ENCODE measurements at regions not wholly inside any gene's neighbourhood (a gene's known extent, or its start where the extent isn't known, plus 50 kb on each side); places are given as distances from the start of the nearest gene placed in this dataset.

GRCh38 chr3:102068327-102068726 lies 219.0 kb downstream of the NFKBIZ start:
- TF ChIP-seq POLR2AphosphoS5 (IDR thresholded peaks at IDR 0.05): no peak
- TF ChIP-seq CTCF (IDR thresholded peaks at IDR 0.05 in 8 of 11, conservative IDR thresholded peaks at IDR 0.05 in 3 of 11): no peak

All from spleen (tissue), 7 donors.